OCI-LY3 (cell line): ENCODE measurements at regions not wholly inside any gene's neighbourhood (a gene's known extent, or its start where the extent isn't known, plus 50 kb on each side); places are given as distances from the start of the nearest gene placed in this dataset.

Experiments
- H2AFZ ChIP-seq: fragments of 200-600, 300-600 bp; shearing (Covaris generic); 2 replicates; pipeline ENCODE4 v1.6.0; 2014; ENCODE audit warnings: antibody characterized with exemption, low read depth, low read length
- H3K27ac ChIP-seq: fragments of 200-600, 300-600 bp; sonication (generic); 2 replicates; pipeline ENCODE4 v1.5.1; 2014; ENCODE audit warnings: mild to moderate bottlenecking, low read length, moderate library complexity, mixed read lengths
- H3K27me3 ChIP-seq: fragments of 200-600, 300-600 bp; sonication (generic); 2 replicates; pipeline ENCODE4 v1.6.1; 2014; ENCODE audit warnings: low read depth, low read length, mixed read lengths
- H3K36me3 ChIP-seq: fragments of 200-600, 300-600 bp; sonication (generic); replicated peaks from 2 replicates; pipeline ENCODE3; 2014; ENCODE audit warnings: low read depth, low read length, mixed read lengths
- H3K4me1 ChIP-seq: fragments of 300-600, 200-600 bp; sonication (generic); 2 replicates; pipeline ENCODE4 v1.6.1; 2014; ENCODE audit warnings: low read length, mixed read lengths
- H3K4me2 ChIP-seq: fragments of 200-600, 300-600 bp; sonication (generic); 2 replicates; pipeline ENCODE4 v1.6.1; 2014; ENCODE audit warnings: low read length, mixed read lengths
- H3K4me3 ChIP-seq: fragments of 300-600, 200-600 bp; sonication (generic); 2 replicates; pipeline ENCODE4 v1.5.1; 2014; ENCODE audit warnings: antibody characterized with exemption, mild to moderate bottlenecking, low read length, moderate library complexity
- H3K79me2 ChIP-seq: fragments of 300-600, 200-600 bp; shearing (Covaris generic); 2 replicates; pipeline ENCODE4 v1.6.1; 2014; ENCODE audit warnings: mild to moderate bottlenecking, low read length, mixed read lengths
- H3K9ac ChIP-seq: fragments of 300-600, 200-600 bp; shearing (Covaris generic); 2 replicates; pipeline ENCODE4 v1.6.0; 2014; ENCODE audit warnings: mild to moderate bottlenecking, low read length, moderate library complexity
- H3K9me3 ChIP-seq: fragments of 200-600, 300-600 bp; shearing (Covaris generic); 2 replicates; pipeline ENCODE4 v1.6.1; 2014; ENCODE audit warnings: low read length, mixed read lengths; ENCODE audit not compliant: insufficient read depth
- H4K20me1 ChIP-seq: fragments of 200-600, 300-600 bp; sonication (generic); 2 replicates; pipeline ENCODE4 v1.6.1; 2016; ENCODE audit warnings: low read length, mixed read lengths; ENCODE audit not compliant: insufficient read depth
- EZH2phosphoT487 ChIP-seq: fragments of 200-600 bp; shearing (Covaris generic); IDR thresholded peaks from 2 replicates; pipeline ENCODE4 v1.6.1; 2018; ENCODE audit warnings: antibody characterized with exemption, mixed run types, low read depth
- TF ChIP-seq, protein P1 (sequence below): fragments of 200-600, 300-600 bp; sonication (generic); IDR thresholded peaks from 2 replicates; pipeline ENCODE4 v1.5.1; 2014; ENCODE audit warnings: antibody characterized with exemption, low read length, low read depth

DNA sequence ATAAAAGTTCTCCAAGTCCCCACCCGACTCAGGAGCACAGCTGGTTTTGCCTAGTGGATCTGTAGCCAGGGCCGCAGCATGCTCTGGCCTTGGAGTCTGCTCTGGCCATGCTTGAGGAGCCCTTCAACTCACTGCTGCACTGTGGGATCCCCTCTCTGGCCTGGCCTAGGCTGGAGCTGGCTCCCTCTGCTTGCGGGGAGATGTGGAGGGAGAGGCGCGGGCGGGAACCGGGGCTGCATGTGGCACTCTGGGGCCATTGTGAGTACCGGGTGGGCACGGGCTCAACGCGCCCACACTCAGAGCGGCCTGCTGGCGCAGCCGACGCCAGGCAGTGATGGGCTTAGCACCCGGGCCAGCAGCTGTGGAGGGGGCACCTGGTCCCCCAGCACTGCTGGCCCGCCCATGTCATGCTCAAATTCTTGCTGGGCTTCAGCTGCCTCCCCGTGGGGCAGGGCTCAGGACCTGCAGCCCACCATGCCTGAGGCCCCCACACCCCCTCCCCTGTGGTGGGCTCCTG lies 57.0 kb upstream of the ATP12A start:
- H3K4me3 ChIP-seq = no peak overlapping the region
- no peaks in the 10 kb centered on the region for H4K20me1 ChIP-seq
- no peaks in the 10 kb centered on the region for H3K9me3 ChIP-seq
- peaks cover 27% of the 10 kb centered on the region for H3K4me1 ChIP-seq
- no peak overlapping the region for H3K4me2 ChIP-seq
- H3K9ac ChIP-seq = no peak overlapping the region
- no peak overlapping the region for H3K27ac ChIP-seq
- no peaks in the 10 kb centered on the region for H3K27me3 ChIP-seq
- TF ChIP-seq EZH2phosphoT487 = no peak
- TF ChIP-seq, protein P1, sequence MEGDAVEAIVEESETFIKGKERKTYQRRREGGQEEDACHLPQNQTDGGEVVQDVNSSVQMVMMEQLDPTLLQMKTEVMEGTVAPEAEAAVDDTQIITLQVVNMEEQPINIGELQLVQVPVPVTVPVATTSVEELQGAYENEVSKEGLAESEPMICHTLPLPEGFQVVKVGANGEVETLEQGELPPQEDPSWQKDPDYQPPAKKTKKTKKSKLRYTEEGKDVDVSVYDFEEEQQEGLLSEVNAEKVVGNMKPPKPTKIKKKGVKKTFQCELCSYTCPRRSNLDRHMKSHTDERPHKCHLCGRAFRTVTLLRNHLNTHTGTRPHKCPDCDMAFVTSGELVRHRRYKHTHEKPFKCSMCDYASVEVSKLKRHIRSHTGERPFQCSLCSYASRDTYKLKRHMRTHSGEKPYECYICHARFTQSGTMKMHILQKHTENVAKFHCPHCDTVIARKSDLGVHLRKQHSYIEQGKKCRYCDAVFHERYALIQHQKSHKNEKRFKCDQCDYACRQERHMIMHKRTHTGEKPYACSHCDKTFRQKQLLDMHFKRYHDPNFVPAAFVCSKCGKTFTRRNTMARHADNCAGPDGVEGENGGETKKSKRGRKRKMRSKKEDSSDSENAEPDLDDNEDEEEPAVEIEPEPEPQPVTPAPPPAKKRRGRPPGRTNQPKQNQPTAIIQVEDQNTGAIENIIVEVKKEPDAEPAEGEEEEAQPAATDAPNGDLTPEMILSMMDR = no peak
- H2AFZ ChIP-seq = no peak overlapping the region
- H3K79me2 ChIP-seq = no peaks in the 10 kb centered on the region
- H3K36me3 ChIP-seq = no peaks in the 10 kb centered on the region

DNA sequence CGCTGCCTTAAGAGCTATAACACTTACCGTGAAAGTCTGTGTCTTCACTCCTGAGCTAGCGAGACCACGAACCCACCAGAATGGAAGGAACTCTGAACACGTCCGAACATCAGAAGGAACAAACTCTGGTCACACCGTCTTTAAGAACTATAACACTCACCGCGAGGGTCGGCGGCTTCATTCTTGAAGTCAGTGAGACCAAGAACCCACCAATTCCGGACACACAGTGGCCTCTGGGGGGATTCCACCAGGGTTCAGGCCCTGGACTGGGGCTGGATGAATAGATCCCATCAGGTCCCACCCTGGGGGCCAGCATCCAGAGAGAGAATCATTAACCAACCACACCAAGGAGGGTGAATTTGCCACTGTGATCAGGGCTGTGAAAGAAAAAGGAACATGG lies 55.8 kb upstream of the ATP12A start:
- TF ChIP-seq, protein P1 = no peak
- TF ChIP-seq EZH2phosphoT487 = no peak
- H3K9me3 ChIP-seq = no peaks in the 10 kb centered on the region
- no peaks in the 10 kb centered on the region for H3K36me3 ChIP-seq
- H3K4me3 ChIP-seq = no peak overlapping the region
- H3K27ac ChIP-seq = no peak overlapping the region
- H3K4me2 ChIP-seq = no peak overlapping the region
- no peaks in the 10 kb centered on the region for H3K79me2 ChIP-seq
- peaks cover 20% of the 10 kb centered on the region for H3K4me1 ChIP-seq
- H4K20me1 ChIP-seq = no peaks in the 10 kb centered on the region
- H3K27me3 ChIP-seq = no peaks in the 10 kb centered on the region
- no peak overlapping the region for H3K9ac ChIP-seq
- no peak overlapping the region for H2AFZ ChIP-seq

DNA sequence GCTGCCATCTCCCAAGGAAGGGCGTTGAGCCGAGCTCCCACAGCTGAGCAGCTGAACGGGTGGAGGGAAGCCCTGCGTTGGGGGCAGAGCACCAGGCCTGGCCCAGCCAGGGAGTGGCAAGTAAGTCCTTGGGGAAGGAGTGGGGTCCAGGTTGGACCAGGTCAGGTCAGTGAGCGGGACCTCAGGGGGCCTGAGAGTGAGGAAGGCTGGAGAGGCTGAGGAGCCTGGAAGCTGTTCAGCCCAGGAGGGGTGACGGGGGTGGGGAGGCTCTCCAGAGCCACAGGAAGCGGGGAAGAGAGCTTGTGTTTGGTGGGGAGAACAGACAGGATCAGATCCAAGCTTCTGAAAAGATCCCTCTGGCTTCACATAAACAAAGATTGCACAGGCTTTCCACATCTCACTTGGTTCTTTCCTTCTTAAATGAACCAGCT lies 55.4 kb upstream of the ATP12A start:
- Histone ChIP-seq H3K4me3 (no peak overlapping the region), H2AFZ (peak overlapping the region; percentile 91; the same call in 1 of the 2 replicates)

DNA sequence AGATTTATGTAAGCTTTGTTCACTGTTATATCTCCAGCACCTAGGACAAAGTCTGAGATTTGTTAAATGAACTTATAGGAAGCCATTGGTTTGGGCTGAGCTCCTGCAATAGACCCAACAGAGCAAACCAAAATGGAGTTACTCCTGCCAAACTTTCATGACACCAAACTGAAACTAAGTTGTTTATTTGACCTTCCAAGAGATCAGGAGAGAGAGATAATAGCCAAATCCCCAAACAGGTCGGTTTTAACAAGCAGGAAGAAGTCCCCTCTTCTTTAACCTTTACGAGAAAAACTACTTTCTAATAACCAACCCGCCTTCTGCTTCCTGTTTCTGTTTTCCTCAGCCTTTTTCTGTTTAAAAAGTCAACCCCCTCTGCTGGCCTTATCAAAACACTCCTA lies 54.9 kb upstream of the ATP12A start:
- H4K20me1 ChIP-seq = no peaks in the 10 kb centered on the region
- peak overlapping the region; percentile 91 for H2AFZ ChIP-seq
- no peaks in the 10 kb centered on the region for H3K36me3 ChIP-seq
- H3K79me2 ChIP-seq = no peaks in the 10 kb centered on the region
- H3K9ac ChIP-seq = no peak overlapping the region
- peaks cover 20% of the 10 kb centered on the region for H3K4me1 ChIP-seq
- H3K27me3 ChIP-seq = no peaks in the 10 kb centered on the region
- H3K9me3 ChIP-seq = no peaks in the 10 kb centered on the region
- no peak for TF ChIP-seq EZH2phosphoT487
- TF ChIP-seq, protein P1 = no peak
- H3K4me2 ChIP-seq = peak overlapping the region; percentile 34
- H3K27ac ChIP-seq = peak overlapping the region; percentile 11; the same call in 1 of the 2 replicates
- H3K4me3 ChIP-seq = no peak overlapping the region

More for the DNA sequence above, 55.4 kb upstream of the ATP12A start:
- Histone ChIP-seq H3K4me2 (peak overlapping the region; percentile 34), H3K27me3 (no peaks in the 10 kb centered on the region), H3K4me1 (peaks cover 20% of the 10 kb centered on the region), H3K9me3 (no peaks in the 10 kb centered on the region), H3K27ac (peak overlapping the region; percentile 11; the same call in 1 of the 2 replicates), H3K36me3 (no peaks in the 10 kb centered on the region), H3K79me2 (no peaks in the 10 kb centered on the region), H3K9ac (no peak overlapping the region), H4K20me1 (no peaks in the 10 kb centered on the region)
- TF ChIP-seq, protein P1 = no peak
- no peak for TF ChIP-seq EZH2phosphoT487
